ENCODE measurements at regions not wholly inside any gene's neighbourhood (a gene's known extent, or its start where the extent isn't known, plus 50 kb on each side); places are given as distances from the start of the nearest gene placed in this dataset.

GRCh38 chr6:48429610-48430009, 318.6 kb upstream of the PTCHD4 start:
- FAIRE-seq (no peak), DNase-seq (ENCODE audit: low spot score) (peak; percentile 15), ATAC-seq (no peak)
- Histone ChIP-seq H3K36me3 (replicated peaks in 1 of 2; ENCODE audit: control insufficient read depth in 1 of 2, insufficient read depth in 2 of 2, low read length in 2 of 2) (no peaks in the 10 kb centered on the region), H3K79me2 (ENCODE audit: insufficient read depth, low read length) (no peaks in the 10 kb centered on the region), H3K4me1 (ENCODE audit: insufficient read depth, low read length) (peaks cover 26% of the 10 kb centered on the region), H4K20me1 (ENCODE audit: insufficient read depth, low read length) (no peaks in the 10 kb centered on the region), H3K4me2 (ENCODE audit: low read depth, low read length) (no peak overlapping the region), H3K27me3 (ENCODE audit: control insufficient read depth in 1 of 2, insufficient read depth in 2 of 2, low read length in 2 of 2) (no peaks in the 10 kb centered on the region), H3K4me3 (replicated peaks in 1 of 3; ENCODE audit: insufficient read depth in 1 of 3, low read depth in 2 of 3, low read length in 3 of 3) (no peak overlapping the region), H3K9ac (ENCODE audit: insufficient read depth, low read depth, low read length) (no peak overlapping the region), H3K27ac (ENCODE audit: extremely low read length, insufficient read depth, low read length) (no peak overlapping the region), H2AFZ (ENCODE audit: low read length) (no peak overlapping the region), H3K9me3 (ENCODE audit: low read length) (no peaks in the 10 kb centered on the region)
- ChIA-PET POLR2A (no interaction called here), CTCF (ENCODE audit: low intra/inter-chr PET ratio, low total read pairs) (no interaction called here)
- intact Hi-C loops (cut with micrococcal nuclease; ENCODE audit: unreplicated experiment) = no loop called here
- in situ Hi-C loops (cut with HindIII; ENCODE audit: extremely low pct_ligation_motif_present, low pct_unique_long_range_greater_than_20kb) = no loop called here
- no TSS peak for BruUV-seq (replicated peaks)
- TF ChIP-seq KLF15 (CRISPR knock-in tag; IDR thresholded peaks at IDR 0.05; ENCODE audit: borderline replicate concordance) (no peak), ZNF10 (CRISPR knock-in tag; IDR thresholded peaks at IDR 0.05; ENCODE audit: borderline replicate concordance, low read depth) (no peak)
- TF ChIP-seq, protein P1, sequence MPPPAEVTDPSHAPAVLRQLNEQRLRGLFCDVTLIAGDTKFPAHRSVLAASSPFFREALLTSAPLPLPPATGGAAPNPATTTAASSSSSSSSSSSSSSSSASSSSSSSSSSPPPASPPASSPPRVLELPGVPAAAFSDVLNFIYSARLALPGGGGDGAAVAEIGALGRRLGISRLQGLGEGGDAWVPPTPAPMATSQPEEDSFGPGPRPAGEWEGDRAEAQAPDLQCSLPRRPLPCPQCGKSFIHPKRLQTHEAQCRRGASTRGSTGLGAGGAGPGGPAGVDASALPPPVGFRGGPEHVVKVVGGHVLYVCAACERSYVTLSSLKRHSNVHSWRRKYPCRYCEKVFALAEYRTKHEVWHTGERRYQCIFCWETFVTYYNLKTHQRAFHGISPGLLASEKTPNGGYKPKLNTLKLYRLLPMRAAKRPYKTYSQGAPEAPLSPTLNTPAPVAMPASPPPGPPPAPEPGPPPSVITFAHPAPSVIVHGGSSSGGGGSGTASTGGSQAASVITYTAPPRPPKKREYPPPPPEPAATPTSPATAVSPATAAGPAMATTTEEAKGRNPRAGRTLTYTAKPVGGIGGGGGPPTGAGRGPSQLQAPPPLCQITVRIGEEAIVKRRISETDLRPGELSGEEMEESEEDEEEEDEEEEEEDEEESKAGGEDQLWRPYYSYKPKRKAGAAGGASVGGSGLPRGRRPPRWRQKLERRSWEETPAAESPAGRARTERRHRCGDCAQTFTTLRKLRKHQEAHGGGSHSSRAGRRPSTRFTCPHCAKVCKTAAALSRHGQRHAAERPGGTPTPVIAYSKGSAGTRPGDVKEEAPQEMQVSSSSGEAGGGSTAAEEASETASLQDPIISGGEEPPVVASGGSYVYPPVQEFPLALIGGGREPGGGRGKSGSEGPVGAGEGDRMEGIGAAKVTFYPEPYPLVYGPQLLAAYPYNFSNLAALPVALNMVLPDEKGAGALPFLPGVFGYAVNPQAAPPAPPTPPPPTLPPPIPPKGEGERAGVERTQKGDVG (CRISPR knock-in tag; IDR thresholded peaks at IDR 0.05; ENCODE audit: borderline replicate concordance) = no peak
- TF ChIP-seq, protein P2, sequence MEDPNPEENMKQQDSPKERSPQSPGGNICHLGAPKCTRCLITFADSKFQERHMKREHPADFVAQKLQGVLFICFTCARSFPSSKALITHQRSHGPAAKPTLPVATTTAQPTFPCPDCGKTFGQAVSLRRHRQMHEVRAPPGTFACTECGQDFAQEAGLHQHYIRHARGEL (CRISPR knock-in tag; IDR thresholded peaks at IDR 0.05) = no peak

- Histone ChIP-seq H4K20me1 (ENCODE audit: insufficient read depth, low read length) (no peaks in the 10 kb centered on the region), H3K4me3 (replicated peaks in 1 of 3; ENCODE audit: insufficient read depth in 1 of 3, low read depth in 2 of 3, low read length in 3 of 3) (no peak overlapping the region), H3K4me1 (ENCODE audit: insufficient read depth, low read length) (peaks cover 26% of the 10 kb centered on the region), H3K9me3 (ENCODE audit: low read length) (no peaks in the 10 kb centered on the region), H3K36me3 (replicated peaks in 1 of 2; ENCODE audit: control insufficient read depth in 1 of 2, insufficient read depth in 2 of 2, low read length in 2 of 2) (no peaks in the 10 kb centered on the region), H3K4me2 (ENCODE audit: low read depth, low read length) (no peak overlapping the region), H3K9ac (ENCODE audit: insufficient read depth, low read depth, low read length) (no peak overlapping the region), H3K27ac (ENCODE audit: extremely low read length, insufficient read depth, low read length) (no peak overlapping the region), H2AFZ (ENCODE audit: low read length) (no peak overlapping the region), H3K79me2 (ENCODE audit: insufficient read depth, low read length) (no peaks in the 10 kb centered on the region), H3K27me3 (ENCODE audit: control insufficient read depth in 1 of 2, insufficient read depth in 2 of 2, low read length in 2 of 2) (no peaks in the 10 kb centered on the region)
- no TSS peak for BruUV-seq (replicated peaks)
- ChIA-PET POLR2A (no interaction called here), CTCF (ENCODE audit: low intra/inter-chr PET ratio, low total read pairs) (no interaction called here)
- DNase-seq (ENCODE audit: low spot score) (no peak), ATAC-seq (peak; percentile 24; the same call in 1 of the 3 replicates), FAIRE-seq (no peak)
- in situ Hi-C loops (cut with HindIII; ENCODE audit: extremely low pct_ligation_motif_present, low pct_unique_long_range_greater_than_20kb) (no loop called here), intact Hi-C loops (cut with micrococcal nuclease; ENCODE audit: unreplicated experiment) (no loop called here)
- TF ChIP-seq ZNF441 (CRISPR knock-in tag; IDR thresholded peaks at IDR 0.05; ENCODE audit: borderline replicate concordance) (no peak), RARA (CRISPR knock-in tag; IDR thresholded peaks at IDR 0.05) (no peak), ZNF275 (CRISPR knock-in tag; IDR thresholded peaks at IDR 0.05; ENCODE audit: borderline replicate concordance) (no peak), SETDB1 (CRISPR knock-in tag; IDR thresholded peaks at IDR 0.05; ENCODE audit: borderline replicate concordance) (no peak)
Observed at GRCh38 chr6:48429021-48429420, 318.0 kb upstream of the PTCHD4 start.
